Neural cell (in vitro differentiated cells): ENCODE measurements at regions not wholly inside any gene's neighbourhood (a gene's known extent, or its start where the extent isn't known, plus 50 kb on each side); places are given as distances from the start of the nearest gene placed in this dataset.

Experiments used
- CTCF ChIP-seq: fragments of 450-650 bp; IDR thresholded peaks from 2 replicates; pipeline ENCODE4 v1.5.1; 2014; ENCODE audit warnings: antibody characterized with exemption, mild to moderate bottlenecking, moderate library complexity; ENCODE audit not compliant: poor library complexity, severe bottlenecking
- EP300 ChIP-seq: fragments of 450-650 bp; conservative IDR thresholded peaks from 2 replicates; pipeline ENCODE4 v1.6.1; 2014; ENCODE audit warnings: antibody characterized with exemption, mild to moderate bottlenecking, moderate library complexity; ENCODE audit not compliant: poor library complexity, severe bottlenecking
- EZH2 ChIP-seq: fragments of 200-600, 300-800 bp; shearing (Covaris generic), sonication (generic); IDR thresholded peaks from 2 replicates; pipeline ENCODE4 v1.6.1; 2014; ENCODE audit warnings: antibody characterized with exemption, low read length, borderline replicate concordance, mild to moderate bottlenecking; ENCODE audit not compliant: insufficient read depth, poor library complexity, severe bottlenecking
- POLR2AphosphoS5 ChIP-seq: IDR thresholded peaks from 2 replicates; pipeline ENCODE4 v1.6.1; 2012
- RAD21 ChIP-seq: fragments of 450-650 bp; conservative IDR thresholded peaks from 2 replicates; pipeline ENCODE4 v1.6.1; 2014; ENCODE audit warnings: antibody characterized with exemption, mild to moderate bottlenecking, moderate library complexity
- REST ChIP-seq: IDR thresholded peaks from 2 replicates; pipeline ENCODE4 v1.6.1; 2012; ENCODE audit warnings: borderline replicate concordance
- SMC3 ChIP-seq: fragments of 450-650 bp; conservative IDR thresholded peaks from 2 replicates; pipeline ENCODE4 v1.6.1; 2014; ENCODE audit warnings: antibody characterized with exemption, mild to moderate bottlenecking, moderate library complexity; ENCODE audit not compliant: poor library complexity
- TAF1 ChIP-seq: IDR thresholded peaks from 2 replicates; pipeline ENCODE4 v1.6.1; 2012; ENCODE audit warnings: low read depth

GRCh38 chr10:3008518-3009195 lies 58.7 kb upstream of the PFKP start:
- no peak for TF ChIP-seq RAD21
- TF ChIP-seq CTCF, result no peak
- no peak for TF ChIP-seq SMC3
- TF ChIP-seq POLR2AphosphoS5, result no peak
- no peak for TF ChIP-seq EZH2
- no peak for TF ChIP-seq REST
- no peak for TF ChIP-seq EP300
- TF ChIP-seq TAF1, result no peak
